ENCODE measurements at regions not wholly inside any gene's neighbourhood (a gene's known extent, or its start where the extent isn't known, plus 50 kb on each side); places are given as distances from the start of the nearest gene placed in this dataset.
A peak's percentile ranks its signal among the peaks of the same experiment; 100 is the strongest.

- peak; percentile 85 for DNase-seq
Observed at GRCh38 chr3:178260887-178261565, 275.2 kb upstream of the KCNMB2 start.

GRCh38 chr3:178263236-178263916, 272.9 kb upstream of the KCNMB2 start:
- peak; percentile 81 for DNase-seq

GRCh38 chr3:178267158-178267844, 268.9 kb upstream of the KCNMB2 start:
- no peak for DNase-seq

GRCh38 chr3:178270838-178271237, 265.4 kb upstream of the KCNMB2 start:
- DNase-seq = no peak

- DNase-seq = peak; percentile 35
Observed at GRCh38 chr3:178271740-178272387, 264.4 kb upstream of the KCNMB2 start.

GRCh38 chr3:178272841-178273240, 263.4 kb upstream of the KCNMB2 start:
- DNase-seq = no peak

GRCh38 chr3:178274711-178275110, 261.5 kb upstream of the KCNMB2 start:
- no peak for DNase-seq

- no peak for DNase-seq
Observed at GRCh38 chr3:178275311-178275710, 260.9 kb upstream of the KCNMB2 start.

GRCh38 chr3:178275793-178276192, 260.4 kb upstream of the KCNMB2 start:
- DNase-seq = no peak

- DNase-seq = no peak
Observed at GRCh38 chr3:178277605-178278004, 258.6 kb upstream of the KCNMB2 start.

- no peak for DNase-seq
Observed at GRCh38 chr3:178283561-178283960, 252.7 kb upstream of the KCNMB2 start.

GRCh38 chr3:178284181-178284580, 252.1 kb upstream of the KCNMB2 start:
- DNase-seq = no peak

- no peak for DNase-seq
Observed at GRCh38 chr3:178288074-178288473, 248.2 kb upstream of the KCNMB2 start.

- DNase-seq = peak; percentile 73
Observed at GRCh38 chr3:178289544-178290160, 246.6 kb upstream of the KCNMB2 start.

- no peak for DNase-seq
Observed at GRCh38 chr3:178291574-178292370, 244.5 kb upstream of the KCNMB2 start.

- no peak for DNase-seq
Observed at GRCh38 chr3:178295292-178295912, 240.8 kb upstream of the KCNMB2 start.

GRCh38 chr3:178297199-178297598, 239.0 kb upstream of the KCNMB2 start:
- DNase-seq = no peak

- no peak for DNase-seq
Observed at GRCh38 chr3:178297740-178298139, 238.5 kb upstream of the KCNMB2 start.

- no peak for DNase-seq
Observed at GRCh38 chr3:178300441-178300959, 235.7 kb upstream of the KCNMB2 start.

- DNase-seq = no peak
Observed at GRCh38 chr3:178302966-178303930, 233.0 kb upstream of the KCNMB2 start.

All from hematopoietic multipotent progenitor cell treated with erythropoietin and hydrocortisone succinate and interleukin-3 and kit ligand, for 4 days (in vitro differentiated cells).